NB4 (cell line): ENCODE measurements at regions not wholly inside any gene's neighbourhood (a gene's known extent, or its start where the extent isn't known, plus 50 kb on each side); places are given as distances from the start of the nearest gene placed in this dataset.

Experiments
- CTCF ChIP-seq: IDR thresholded peaks from one replicate; pipeline ENCODE4 v1.5.1; 2012; ENCODE audit warnings: low read depth, low read length
- MAX ChIP-seq: IDR thresholded peaks from 2 replicates; pipeline ENCODE4 v1.6.1; 2011; ENCODE audit warnings: low read depth, low read length
- POLR2A ChIP-seq: IDR thresholded peaks from 2 replicates; pipeline ENCODE4 v1.6.1; 2011; ENCODE audit warnings: mild to moderate bottlenecking; ENCODE audit not compliant: insufficient read length; ENCODE audit errors: extremely low read depth

GRCh38 chr13:25037057-25037813, 58.7 kb upstream of the PABPC3 start:
- TF ChIP-seq POLR2A = no peak
- TF ChIP-seq CTCF = peak; percentile 90
- TF ChIP-seq MAX = peak; percentile 59; the same call in 1 of the 2 replicates
